ENCODE measurements at regions not wholly inside any gene's neighbourhood (a gene's known extent, or its start where the extent isn't known, plus 50 kb on each side); places are given as distances from the start of the nearest gene placed in this dataset.

DNA sequence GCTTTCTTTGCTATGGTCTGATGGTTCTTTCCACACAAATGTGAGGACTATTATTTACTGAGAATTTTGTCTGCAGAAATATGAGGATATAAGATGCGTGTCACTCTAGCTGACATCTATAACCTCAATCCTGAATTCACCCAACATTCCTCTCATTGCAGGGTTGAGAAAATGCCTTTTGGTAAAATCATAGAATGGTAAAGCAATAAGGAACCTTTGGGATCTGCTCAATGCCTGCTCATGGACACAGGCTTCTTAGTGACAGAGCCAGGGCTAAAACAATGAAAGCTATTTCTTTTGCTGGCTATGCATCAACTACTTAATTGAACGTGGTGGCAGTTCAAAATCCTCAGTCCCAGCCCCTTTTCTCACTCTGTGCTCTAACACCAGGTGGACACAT, 199.6 kb downstream of the GAS1 start:
- DNase-seq (ENCODE audit: low read depth, low spot score), result no peak
- POLR2A ChIA-PET, result no interaction called here
- CTCF ChIA-PET, result interaction anchor here (0.7 to 1.4 kb wide), 2 partner anchors 8 to 110 kb away, joined by 3 read pairs; no protein-coding TSS in a partner anchor
- TF ChIP-seq, protein P1, sequence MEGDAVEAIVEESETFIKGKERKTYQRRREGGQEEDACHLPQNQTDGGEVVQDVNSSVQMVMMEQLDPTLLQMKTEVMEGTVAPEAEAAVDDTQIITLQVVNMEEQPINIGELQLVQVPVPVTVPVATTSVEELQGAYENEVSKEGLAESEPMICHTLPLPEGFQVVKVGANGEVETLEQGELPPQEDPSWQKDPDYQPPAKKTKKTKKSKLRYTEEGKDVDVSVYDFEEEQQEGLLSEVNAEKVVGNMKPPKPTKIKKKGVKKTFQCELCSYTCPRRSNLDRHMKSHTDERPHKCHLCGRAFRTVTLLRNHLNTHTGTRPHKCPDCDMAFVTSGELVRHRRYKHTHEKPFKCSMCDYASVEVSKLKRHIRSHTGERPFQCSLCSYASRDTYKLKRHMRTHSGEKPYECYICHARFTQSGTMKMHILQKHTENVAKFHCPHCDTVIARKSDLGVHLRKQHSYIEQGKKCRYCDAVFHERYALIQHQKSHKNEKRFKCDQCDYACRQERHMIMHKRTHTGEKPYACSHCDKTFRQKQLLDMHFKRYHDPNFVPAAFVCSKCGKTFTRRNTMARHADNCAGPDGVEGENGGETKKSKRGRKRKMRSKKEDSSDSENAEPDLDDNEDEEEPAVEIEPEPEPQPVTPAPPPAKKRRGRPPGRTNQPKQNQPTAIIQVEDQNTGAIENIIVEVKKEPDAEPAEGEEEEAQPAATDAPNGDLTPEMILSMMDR (IDR thresholded peaks at IDR 0.05; ENCODE audit: insufficient read depth, low read length, missing control alignments), result no peak
- H3K4me3 ChIP-seq (ENCODE audit: low read depth, low read length), result no peak overlapping the region

DNA sequence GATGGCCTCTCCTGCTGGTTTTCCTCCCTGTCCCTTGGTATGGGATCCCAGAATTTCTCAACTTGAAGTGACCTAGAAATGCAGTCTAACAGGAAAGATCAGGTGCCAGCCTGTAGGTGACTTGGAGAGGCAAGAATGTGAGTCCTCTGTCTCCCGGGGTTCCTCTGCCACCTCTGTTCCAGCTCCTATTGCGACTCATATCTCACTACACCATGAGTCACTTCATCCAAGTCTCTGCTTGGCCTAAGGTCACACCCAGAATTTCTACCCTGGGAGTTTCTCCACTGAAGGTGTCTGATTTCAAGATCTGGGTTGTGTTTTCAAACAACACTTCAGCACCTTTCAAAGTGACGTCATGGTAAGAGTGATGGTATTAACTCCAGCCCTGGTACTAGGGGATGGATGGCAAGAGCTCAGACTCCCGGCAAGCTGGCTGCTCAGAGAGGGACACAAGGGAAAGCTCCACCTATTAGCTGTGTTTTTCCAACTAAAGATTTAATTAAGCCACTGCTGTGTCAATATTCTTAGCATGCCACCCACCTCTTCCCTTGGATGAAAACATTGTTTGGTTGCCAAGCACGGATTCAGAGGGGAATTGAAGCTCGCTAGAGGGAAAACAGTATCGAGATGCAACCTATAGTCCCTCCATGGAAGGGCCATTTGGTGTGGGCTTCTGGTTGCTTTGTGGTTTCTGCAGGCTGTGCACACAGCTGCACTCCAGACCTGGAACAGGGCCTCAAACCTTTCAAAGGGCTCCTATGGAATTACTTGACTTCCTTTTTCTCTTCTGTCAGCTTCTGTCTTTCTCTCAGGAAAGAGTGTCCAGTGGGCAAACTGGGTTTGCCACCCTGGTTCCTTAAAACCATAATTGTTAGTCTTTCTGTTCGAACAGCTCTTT, 205.7 kb downstream of the GAS1 start:
- ChIA-PET POLR2A (no interaction called here), CTCF (no interaction called here)
- no peak overlapping the region for H3K4me3 ChIP-seq (ENCODE audit: low read depth, low read length)
- TF ChIP-seq, protein P1 (IDR thresholded peaks at IDR 0.05; ENCODE audit: insufficient read depth, low read length, missing control alignments), result no peak
- no peak for DNase-seq (ENCODE audit: low read depth, low spot score)

DNA sequence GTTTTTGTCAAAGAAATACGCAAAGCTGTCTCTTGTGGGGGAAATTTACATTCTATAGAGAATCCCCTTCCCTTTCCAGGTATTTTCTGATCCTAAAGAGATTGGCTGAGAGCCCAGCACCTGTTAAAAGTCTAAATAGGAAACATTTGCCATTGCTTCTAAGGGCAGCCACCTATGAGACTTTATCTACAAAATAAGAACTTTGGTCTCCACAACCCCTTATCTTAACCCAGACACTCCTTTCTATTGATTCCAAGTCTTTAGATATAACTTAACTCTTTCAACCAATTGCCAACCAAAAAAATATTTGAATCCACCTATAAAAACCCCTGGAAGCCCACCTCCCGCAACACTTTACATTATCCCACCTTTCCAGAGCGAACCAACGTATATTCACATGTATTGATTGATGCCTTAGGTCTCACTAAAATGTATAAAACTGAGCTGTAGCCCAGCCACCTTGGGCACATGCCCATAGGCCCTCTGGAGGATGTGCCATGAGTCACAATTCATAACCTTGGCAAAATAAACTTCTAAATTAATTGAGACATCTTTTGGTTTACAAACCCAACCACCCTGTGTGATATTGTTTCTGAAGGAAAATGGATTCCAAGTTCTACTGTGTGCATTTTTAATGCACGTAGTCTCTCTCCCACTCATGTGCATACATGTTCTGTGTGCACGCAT, 211.4 kb downstream of the GAS1 start:
- no peak for DNase-seq (ENCODE audit: low read depth, low spot score)
- TF ChIP-seq, protein P1 (IDR thresholded peaks at IDR 0.05; ENCODE audit: insufficient read depth, low read length, missing control alignments), result no peak
- ChIA-PET POLR2A (no interaction called here), CTCF (interaction anchor here (1.6 kb wide), 1 partner anchor 100 kb away, joined by 3 read pairs; no protein-coding TSS in a partner anchor)
- H3K4me3 ChIP-seq (ENCODE audit: low read depth, low read length), result no peak overlapping the region

DNA sequence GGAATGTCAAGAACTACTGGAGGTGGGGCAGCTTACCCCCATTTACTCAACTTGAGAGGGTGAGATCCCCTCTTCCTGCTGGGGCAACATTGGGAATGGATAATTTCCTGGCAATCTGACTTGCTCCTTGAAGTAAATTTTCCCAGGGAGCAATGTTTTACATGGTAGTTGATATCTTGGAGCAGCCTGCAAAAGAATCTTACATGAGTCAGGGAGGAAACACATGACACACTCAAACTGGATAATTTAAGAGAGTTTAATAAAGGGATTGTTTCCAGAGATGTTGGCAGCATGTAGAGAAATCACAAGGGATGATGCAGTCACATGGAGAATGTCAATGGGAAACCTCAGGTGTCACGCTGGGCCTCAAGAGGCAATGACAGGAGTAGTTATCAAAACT, 212.5 kb downstream of the GAS1 start:
- H3K4me3 ChIP-seq (ENCODE audit: low read depth, low read length), result no peak overlapping the region
- TF ChIP-seq, protein P1 (IDR thresholded peaks at IDR 0.05; ENCODE audit: insufficient read depth, low read length, missing control alignments), result no peak
- ChIA-PET CTCF (interaction anchor here (1.6 kb wide), 1 partner anchor 99 kb away, joined by 3 read pairs; no protein-coding TSS in a partner anchor), POLR2A (interaction anchor here (0.6 to 0.9 kb wide), 2 partner anchors 13 to 212 kb away, joined by 3 read pairs; partner anchors contain the start of gene GAS1)
- DNase-seq (ENCODE audit: low read depth, low spot score), result no peak

DNA sequence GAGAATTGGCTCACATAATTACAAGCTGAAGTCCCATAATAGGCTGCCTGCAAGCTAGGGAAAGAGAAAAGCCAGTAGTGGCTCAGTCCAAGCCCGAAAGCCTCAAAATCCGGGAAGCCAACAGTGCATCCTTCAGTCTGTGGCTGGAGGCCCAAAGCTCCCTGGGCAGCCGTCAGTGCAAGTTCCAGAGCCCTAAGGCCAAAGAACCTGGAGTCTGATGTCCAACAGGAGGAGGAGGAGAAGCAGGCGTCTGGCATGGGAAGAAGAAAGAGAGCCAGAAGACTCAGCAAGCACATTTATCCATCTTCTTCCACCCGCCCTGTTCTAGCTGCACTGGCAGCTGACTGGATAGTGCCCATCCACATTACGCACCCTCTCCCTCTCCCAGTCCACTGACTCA, 213.4 kb downstream of the GAS1 start:
- DNase-seq (ENCODE audit: low read depth, low spot score), result no peak
- H3K4me3 ChIP-seq (ENCODE audit: low read depth, low read length), result no peak overlapping the region
- ChIA-PET CTCF (interaction anchor here (1.1 kb wide), 1 partner anchor 11 kb away, joined by 3 read pairs; no protein-coding TSS in a partner anchor), POLR2A (interaction anchor here (0.6 to 0.9 kb wide), 2 partner anchors 35 to 213 kb away, joined by 3 to 4 read pairs; partner anchors contain the start of gene GAS1)
- TF ChIP-seq, protein P1 (IDR thresholded peaks at IDR 0.05; ENCODE audit: insufficient read depth, low read length, missing control alignments), result no peak
